Uterus (tissue), 2 donors: ENCODE measurements at regions not wholly inside any gene's neighbourhood (a gene's known extent, or its start where the extent isn't known, plus 50 kb on each side); places are given as distances from the start of the nearest gene placed in this dataset.

ENCODE experiments used
- POLR2A ChIP-seq, 2 donors: fragments of 450-650 bp; IDR thresholded peaks; one replicate each; pipeline ENCODE4 v1.6.1; 2016; ENCODE audit warnings: antibody characterized with exemption in 2 of 2, mild to moderate bottlenecking in 1 of 2, moderate library complexity in 1 of 2
- TF ChIP-seq, protein P1 (sequence below), 4 experiments: fragments of 200-600 bp in 2 of 4; fragments of 450-650 bp in 2 of 4; sonication (generic) in 2 of 4; IDR thresholded peaks; one replicate each; pipeline ENCODE4 v1.5.1; 2016 to 2019; ENCODE audit warnings: antibody characterized with exemption in 4 of 4, mild to moderate bottlenecking in 2 of 4, moderate library complexity in 1 of 4

GRCh38 chr9:107389617-107390071 lies 99.9 kb downstream of the KLF4 start:
- TF ChIP-seq, protein P1, sequence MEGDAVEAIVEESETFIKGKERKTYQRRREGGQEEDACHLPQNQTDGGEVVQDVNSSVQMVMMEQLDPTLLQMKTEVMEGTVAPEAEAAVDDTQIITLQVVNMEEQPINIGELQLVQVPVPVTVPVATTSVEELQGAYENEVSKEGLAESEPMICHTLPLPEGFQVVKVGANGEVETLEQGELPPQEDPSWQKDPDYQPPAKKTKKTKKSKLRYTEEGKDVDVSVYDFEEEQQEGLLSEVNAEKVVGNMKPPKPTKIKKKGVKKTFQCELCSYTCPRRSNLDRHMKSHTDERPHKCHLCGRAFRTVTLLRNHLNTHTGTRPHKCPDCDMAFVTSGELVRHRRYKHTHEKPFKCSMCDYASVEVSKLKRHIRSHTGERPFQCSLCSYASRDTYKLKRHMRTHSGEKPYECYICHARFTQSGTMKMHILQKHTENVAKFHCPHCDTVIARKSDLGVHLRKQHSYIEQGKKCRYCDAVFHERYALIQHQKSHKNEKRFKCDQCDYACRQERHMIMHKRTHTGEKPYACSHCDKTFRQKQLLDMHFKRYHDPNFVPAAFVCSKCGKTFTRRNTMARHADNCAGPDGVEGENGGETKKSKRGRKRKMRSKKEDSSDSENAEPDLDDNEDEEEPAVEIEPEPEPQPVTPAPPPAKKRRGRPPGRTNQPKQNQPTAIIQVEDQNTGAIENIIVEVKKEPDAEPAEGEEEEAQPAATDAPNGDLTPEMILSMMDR (IDR thresholded peaks at IDR 0.05): no peak
- TF ChIP-seq POLR2A (IDR thresholded peaks at IDR 0.05): no peak
